GM12878 (cell line): ENCODE measurements at regions not wholly inside any gene's neighbourhood (a gene's known extent, or its start where the extent isn't known, plus 50 kb on each side); places are given as distances from the start of the nearest gene placed in this dataset.

ENCODE experiments used
- BCL11A ChIP-seq: IDR thresholded peaks from 2 replicates; pipeline ENCODE4 v1.6.1; 2011; ENCODE audit warnings: low read depth, low read length
- CBFB ChIP-seq: IDR thresholded peaks from 2 replicates; pipeline ENCODE4 v1.6.1; 2016; ENCODE audit warnings: antibody characterized with exemption, low read depth
- CEBPB ChIP-seq, 2 experiments: fragments of 150-350 bp in 1 of 2; IDR thresholded peaks; 2 replicates each; pipeline ENCODE4 v1.6.1; 2012 to 2014; ENCODE audit warnings: low read depth in 2 of 2, low read length in 2 of 2, borderline replicate concordance in 1 of 2, inconsistent platforms in 1 of 2
- CTCF ChIP-seq, 3 experiments: IDR thresholded peaks in 2 of 3; conservative IDR thresholded peaks in 1 of 3; 2 replicates each; pipeline ENCODE4 v1.5.1; 2011; ENCODE audit warnings: low read depth in 3 of 3, low read length in 3 of 3, mild to moderate bottlenecking in 3 of 3, control low read depth in 2 of 3, moderate library complexity in 2 of 3, inconsistent platforms in 1 of 3, mixed read lengths in 1 of 3; ENCODE audit not compliant: control insufficient read depth in 2 of 3, insufficient read depth in 1 of 3; ENCODE audit errors: extremely low read depth in 1 of 3
- EZH2 ChIP-seq: IDR thresholded peaks from 2 replicates; pipeline ENCODE4 v1.6.1; 2012; ENCODE audit warnings: low read depth, mild to moderate bottlenecking, control low read depth, inconsistent platforms, low read length, borderline replicate concordance; ENCODE audit not compliant: control insufficient read depth
- MAX ChIP-seq: IDR thresholded peaks from 2 replicates; pipeline ENCODE4 v1.6.1; 2012; ENCODE audit warnings: low read depth, low read length, improper control_type of control experiment
- NFXL1 ChIP-seq: fragments of 450-650 bp; IDR thresholded peaks from 2 replicates; pipeline ENCODE4 v1.6.1; 2017; ENCODE audit warnings: antibody characterized with exemption, mild to moderate bottlenecking, borderline replicate concordance
- NRF1 ChIP-seq: conservative IDR thresholded peaks from 2 replicates; pipeline ENCODE4 v1.6.1; 2011; ENCODE audit warnings: mild to moderate bottlenecking, low read depth, low read length, improper control_type of control experiment
- POLR2A ChIP-seq: IDR thresholded peaks from 2 replicates; pipeline ENCODE4 v1.6.1; 2011; ENCODE audit warnings: low read depth, mild to moderate bottlenecking, low read length
- RAD21 ChIP-seq: IDR thresholded peaks from 2 replicates; pipeline ENCODE4 v1.6.1; 2011; ENCODE audit warnings: mild to moderate bottlenecking, low read depth, low read length, moderate library complexity; ENCODE audit not compliant: insufficient read depth
- RAD51 ChIP-seq: fragments of 450-650 bp; IDR thresholded peaks from 2 replicates; pipeline ENCODE4 v1.6.1; 2016; ENCODE audit warnings: moderate library complexity, mild to moderate bottlenecking, inconsistent platforms
- REST ChIP-seq: IDR thresholded peaks from 2 replicates; pipeline ENCODE4 v1.6.1; 2012; ENCODE audit warnings: mild to moderate bottlenecking, low read depth, low read length
- SKIL ChIP-seq: fragments of 450-650 bp; IDR thresholded peaks from 2 replicates; pipeline ENCODE4 v1.6.1; 2017; ENCODE audit warnings: mild to moderate bottlenecking, low read depth, inconsistent platforms; ENCODE audit not compliant: poor library complexity, severe bottlenecking
- TBL1XR1 ChIP-seq: IDR thresholded peaks from 2 replicates; pipeline ENCODE4 v1.6.1; 2012; ENCODE audit warnings: low read depth, low read length, improper control_type of control experiment

GRCh38 chrY:15704906-15705305, 1180.6 kb downstream of the NLGN4Y start:
- no peak for TF ChIP-seq POLR2A
- TF ChIP-seq CTCF (IDR thresholded peaks at IDR 0.05 in 2 of 3, conservative IDR thresholded peaks at IDR 0.05 in 1 of 3; ENCODE audit: control insufficient read depth in 2 of 3, extremely low read depth in 1 of 3, insufficient read depth in 1 of 3, low read depth in 3 of 3, low read length in 3 of 3), result no peak
- TF ChIP-seq MAX, result no peak
- TF ChIP-seq SKIL, result no peak
- TF ChIP-seq EZH2, result no peak
- no peak for TF ChIP-seq REST
- no peak for TF ChIP-seq NRF1
- no peak for TF ChIP-seq CEBPB (IDR thresholded peaks at IDR 0.05; ENCODE audit: borderline replicate concordance in 1 of 2, low read depth in 2 of 2, low read length in 2 of 2)
- no peak for TF ChIP-seq TBL1XR1
- TF ChIP-seq NFXL1, result no peak
- TF ChIP-seq RAD21, result no peak
- TF ChIP-seq BCL11A, result no peak
- no peak for TF ChIP-seq CBFB
- TF ChIP-seq RAD51, result no peak
